Ramos (cell line): ENCODE measurements at regions not wholly inside any gene's neighbourhood (a gene's known extent, or its start where the extent isn't known, plus 50 kb on each side); places are given as distances from the start of the nearest gene placed in this dataset.

Experiments
- in situ Hi-C: fragments of 300-500 bp; cut with MboI; formaldehyde crosslinking; loops from one replicate; pipeline ENCODE4 v1.14.3; 2022; ENCODE audit warnings: low sequenced_read_pairs; ENCODE audit not compliant: unreplicated experiment

GRCh38 chr18:78902795-78903435 lies 76.7 kb upstream of the SALL3 start:
- in situ Hi-C loops: no loop called here

GRCh38 chr18:78903436-78904178 lies 76.0 kb upstream of the SALL3 start:
- in situ Hi-C loops: no loop called here

- in situ Hi-C loops: no loop called here
Observed at GRCh38 chr18:78904179-78904531, 75.5 kb upstream of the SALL3 start.

GRCh38 chr18:78905334-78905733 lies 74.3 kb upstream of the SALL3 start:
- in situ Hi-C loops: no loop called here

DNA sequence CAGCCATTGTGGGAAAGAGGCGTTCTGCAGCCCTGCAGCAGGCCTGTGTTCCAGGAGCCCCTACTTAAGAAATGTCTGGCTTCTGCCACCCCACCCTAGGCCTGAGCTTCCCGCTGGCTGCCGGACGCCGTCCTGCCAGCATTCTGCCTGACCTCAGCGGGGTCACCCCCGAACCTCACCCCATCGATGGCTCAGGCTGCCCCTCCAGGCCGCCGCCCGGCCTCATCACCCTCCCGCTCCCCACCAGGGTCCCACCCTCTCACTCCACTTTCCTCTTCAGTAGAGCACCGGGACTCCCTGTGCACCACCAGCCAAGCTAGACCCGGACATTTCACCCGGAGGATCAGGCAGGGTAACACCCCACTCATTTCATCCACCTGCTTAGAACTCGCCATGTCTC lies 73.6 kb upstream of the SALL3 start:
- in situ Hi-C loops: no loop called here

- in situ Hi-C loops: no loop called here
Observed at GRCh38 chr18:78908462-78909260, 71.0 kb upstream of the SALL3 start.

DNA sequence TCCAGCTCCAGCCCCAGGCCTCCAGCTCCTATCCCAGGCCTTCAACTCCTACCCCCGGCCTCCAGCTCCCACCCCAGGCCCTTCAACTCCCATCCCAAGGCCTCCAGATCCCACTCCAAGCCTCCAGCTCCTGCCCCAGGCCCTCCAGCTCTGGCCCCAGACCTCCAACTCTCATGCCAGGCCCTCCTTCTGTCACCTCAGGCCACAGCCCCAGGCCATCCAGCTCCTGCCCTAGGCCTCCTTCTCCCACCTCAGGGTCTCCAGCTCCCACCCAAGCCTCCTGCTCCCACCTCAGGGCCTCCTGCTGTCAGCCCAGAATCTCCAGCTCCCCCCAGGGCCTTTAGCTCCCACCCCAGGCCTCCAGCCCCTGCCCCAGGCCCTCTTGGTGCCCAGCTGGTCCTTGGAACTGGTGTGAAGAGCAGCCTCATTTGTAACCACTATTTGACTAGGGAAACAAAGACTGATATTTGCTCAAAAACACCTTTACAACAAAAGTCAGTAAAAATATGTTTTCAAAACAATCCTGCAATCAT lies 67.8 kb upstream of the SALL3 start:
- in situ Hi-C loops: no loop called here

DNA sequence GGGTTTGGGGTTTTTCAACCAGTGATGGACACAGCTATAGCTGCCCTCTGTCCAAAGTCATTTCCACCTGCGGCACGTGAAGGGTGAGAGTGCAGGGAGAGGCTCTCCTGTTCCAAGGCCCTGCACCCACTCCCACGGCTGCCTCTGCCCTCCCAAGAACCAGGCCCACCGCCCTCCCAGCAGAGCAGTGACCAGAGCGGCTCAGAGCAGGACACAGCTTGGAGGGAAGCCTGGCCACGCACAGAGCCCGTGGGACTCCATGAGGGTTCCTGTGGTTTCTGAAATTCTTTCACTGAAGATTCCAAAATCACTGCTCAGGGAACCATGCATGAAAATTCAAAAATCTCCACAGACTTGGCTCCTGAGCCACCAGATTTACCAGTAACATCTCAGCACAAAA lies 67.3 kb upstream of the SALL3 start:
- in situ Hi-C loops: no loop called here

- in situ Hi-C loops: no loop called here
Observed at GRCh38 chr18:78912844-78913243, 66.8 kb upstream of the SALL3 start.

GRCh38 chr18:78913395-78913794 lies 66.2 kb upstream of the SALL3 start:
- in situ Hi-C loops: no loop called here

GRCh38 chr18:78913830-78914231 lies 65.8 kb upstream of the SALL3 start:
- in situ Hi-C loops: no loop called here

DNA sequence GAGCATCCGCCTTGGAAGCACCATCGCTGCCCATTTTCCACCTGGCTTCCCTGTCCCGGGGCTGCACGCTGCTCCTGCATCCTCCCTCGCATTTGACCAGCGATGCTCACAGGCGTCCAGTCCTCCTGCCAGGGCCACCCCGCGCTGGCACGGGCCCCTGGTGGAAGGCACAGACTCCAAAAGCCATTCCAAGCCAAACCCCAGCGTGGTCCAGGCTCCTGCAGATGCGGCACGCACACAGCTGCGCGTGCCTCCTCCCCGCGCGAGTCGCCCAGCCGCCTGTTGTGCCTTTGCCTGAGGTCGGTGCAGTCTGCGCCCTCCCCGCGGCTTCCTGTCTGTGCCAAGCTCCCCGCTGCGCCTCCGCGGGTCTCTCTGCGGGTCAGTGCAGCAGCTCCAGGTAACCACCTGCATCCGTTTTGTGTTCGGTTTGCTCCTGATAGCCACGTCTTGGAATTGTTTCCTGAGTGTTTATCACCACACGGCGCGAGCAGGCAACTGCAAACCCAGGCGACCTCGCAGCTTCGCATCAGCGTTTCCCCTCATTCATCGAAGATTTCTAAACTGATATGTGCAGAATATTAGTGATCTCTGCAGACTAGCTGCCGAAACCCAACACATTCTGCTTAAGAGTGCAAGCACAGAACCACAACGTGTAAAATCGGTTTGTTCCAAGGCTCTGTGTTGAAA lies 65.2 kb upstream of the SALL3 start:
- in situ Hi-C loops: no loop called here

DNA sequence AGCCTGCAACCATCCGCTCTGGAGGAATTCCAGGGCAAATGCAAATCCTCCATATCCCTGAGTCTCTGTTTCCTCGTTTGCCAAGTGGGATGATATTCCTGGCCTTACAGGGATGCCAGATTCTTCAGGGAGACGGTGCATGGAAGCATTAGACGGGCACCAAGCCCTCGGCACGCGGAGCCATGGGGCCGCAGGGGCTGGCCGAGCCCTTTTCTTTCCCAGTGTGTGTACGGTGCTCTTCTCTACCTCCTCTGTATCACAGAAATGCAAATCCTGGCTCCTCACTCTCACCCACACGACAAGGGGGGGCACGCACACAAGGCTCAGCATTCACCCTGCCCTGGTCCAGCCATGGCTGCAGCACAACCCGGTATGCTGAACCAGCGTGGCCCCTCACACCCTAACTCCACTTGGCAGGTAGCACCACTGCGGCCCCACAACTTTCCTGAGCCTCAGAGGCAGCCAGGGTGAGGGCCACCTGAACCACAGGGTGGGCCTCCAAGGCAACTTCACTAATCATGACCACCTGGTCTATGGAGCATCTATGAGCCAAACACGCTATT lies 64.1 kb upstream of the SALL3 start:
- in situ Hi-C loops: no loop called here

GRCh38 chr18:78918707-78919106 lies 60.9 kb upstream of the SALL3 start:
- in situ Hi-C loops: no loop called here

DNA sequence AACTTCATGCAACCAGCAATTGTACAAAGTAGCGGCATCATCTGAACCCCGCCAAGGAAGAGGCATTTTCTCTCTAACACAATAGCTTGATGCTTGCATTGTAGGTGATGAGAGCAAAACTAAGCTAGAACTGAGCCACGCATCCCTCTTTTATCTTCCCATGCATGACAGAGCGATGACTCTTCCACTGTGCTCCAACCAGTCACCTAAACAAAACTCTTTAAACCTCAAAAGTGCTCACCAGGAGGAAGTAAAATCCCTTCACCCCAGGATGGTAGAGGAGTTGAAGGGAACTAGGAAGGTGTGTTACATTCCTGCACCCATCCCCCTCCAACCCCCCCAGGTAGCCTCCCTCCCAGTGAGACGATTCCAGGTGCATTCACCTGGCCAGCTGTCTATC lies 59.7 kb upstream of the SALL3 start:
- in situ Hi-C loops: no loop called here

DNA sequence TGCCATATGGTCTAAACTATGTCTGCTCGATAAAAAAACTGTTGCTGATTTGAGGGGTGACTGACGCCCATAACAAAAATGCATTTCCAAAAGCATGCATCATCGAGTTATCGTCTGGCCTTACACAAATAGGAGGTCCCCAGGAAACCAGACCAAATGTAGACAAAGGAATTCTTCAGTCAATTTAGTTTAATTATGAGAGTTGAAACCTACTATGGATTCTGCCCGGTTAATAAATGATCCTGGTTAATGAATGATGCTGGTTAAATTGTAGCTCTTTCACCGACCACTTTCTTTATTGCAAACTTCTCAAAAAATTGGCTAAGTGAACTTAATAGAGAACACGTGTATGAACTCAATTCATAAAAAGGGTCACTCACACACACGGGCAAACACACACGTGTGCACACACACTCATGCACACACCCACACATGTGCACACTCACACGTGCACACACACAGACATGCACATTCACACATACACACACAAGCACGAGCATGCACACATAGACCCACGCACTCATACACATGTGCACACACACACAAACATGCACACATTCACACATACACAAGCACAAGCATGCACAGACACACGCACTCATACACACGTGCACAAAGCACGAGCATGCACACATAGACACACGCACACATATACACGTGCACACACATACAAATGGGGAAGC lies 59.0 kb upstream of the SALL3 start:
- in situ Hi-C loops: no loop called here

- in situ Hi-C loops: no loop called here
Observed at GRCh38 chr18:78922856-78923255, 56.8 kb upstream of the SALL3 start.

GRCh38 chr18:78924301-78924700 lies 55.3 kb upstream of the SALL3 start:
- in situ Hi-C loops: no loop called here

- in situ Hi-C loops: no loop called here
Observed at GRCh38 chr18:78924786-78925540, 54.7 kb upstream of the SALL3 start.
